ENCODE measurements at regions not wholly inside any gene's neighbourhood (a gene's known extent, or its start where the extent isn't known, plus 50 kb on each side); places are given as distances from the start of the nearest gene placed in this dataset.

DNA sequence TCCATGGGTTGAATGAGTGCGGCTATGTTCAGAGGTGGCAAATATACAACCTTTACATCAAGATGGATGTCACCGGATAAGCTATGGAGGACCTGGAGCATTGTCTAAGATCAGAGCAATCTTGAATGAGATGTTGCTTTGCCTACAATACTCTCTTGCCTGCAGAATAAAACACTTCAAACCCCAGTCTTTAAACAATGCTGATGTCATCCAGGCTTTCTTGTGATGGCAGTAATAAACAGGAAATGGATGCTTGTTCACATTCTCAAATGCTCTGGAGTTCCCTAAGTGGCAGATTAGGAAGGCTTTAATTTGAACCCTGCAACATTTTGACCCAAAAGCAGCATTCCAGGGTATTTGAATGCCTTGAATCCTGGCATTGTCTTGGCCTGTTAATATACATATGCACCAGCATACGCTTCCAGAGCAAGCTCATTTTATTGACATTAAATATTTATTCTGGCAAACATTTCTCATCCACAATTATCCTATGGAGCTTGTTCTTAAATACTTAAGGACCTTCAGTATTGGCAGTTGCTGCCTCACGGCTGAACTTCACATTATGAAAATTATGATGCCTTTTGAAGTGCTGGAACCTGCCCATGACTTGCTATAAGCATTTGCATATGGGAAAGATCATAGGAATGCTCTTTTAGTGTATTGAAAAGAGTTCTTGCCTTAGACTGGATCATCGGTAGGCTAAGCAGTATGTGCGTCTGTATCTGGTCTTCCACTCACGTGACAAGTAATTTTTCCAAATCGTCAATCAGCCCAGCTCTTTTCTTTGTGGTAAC is 422.7 kb downstream of the SIPA1L2 start:
- no peak overlapping the region for H3K4me3 ChIP-seq
- no peak overlapping the region for H3K27ac ChIP-seq
- TF ChIP-seq, protein P1, sequence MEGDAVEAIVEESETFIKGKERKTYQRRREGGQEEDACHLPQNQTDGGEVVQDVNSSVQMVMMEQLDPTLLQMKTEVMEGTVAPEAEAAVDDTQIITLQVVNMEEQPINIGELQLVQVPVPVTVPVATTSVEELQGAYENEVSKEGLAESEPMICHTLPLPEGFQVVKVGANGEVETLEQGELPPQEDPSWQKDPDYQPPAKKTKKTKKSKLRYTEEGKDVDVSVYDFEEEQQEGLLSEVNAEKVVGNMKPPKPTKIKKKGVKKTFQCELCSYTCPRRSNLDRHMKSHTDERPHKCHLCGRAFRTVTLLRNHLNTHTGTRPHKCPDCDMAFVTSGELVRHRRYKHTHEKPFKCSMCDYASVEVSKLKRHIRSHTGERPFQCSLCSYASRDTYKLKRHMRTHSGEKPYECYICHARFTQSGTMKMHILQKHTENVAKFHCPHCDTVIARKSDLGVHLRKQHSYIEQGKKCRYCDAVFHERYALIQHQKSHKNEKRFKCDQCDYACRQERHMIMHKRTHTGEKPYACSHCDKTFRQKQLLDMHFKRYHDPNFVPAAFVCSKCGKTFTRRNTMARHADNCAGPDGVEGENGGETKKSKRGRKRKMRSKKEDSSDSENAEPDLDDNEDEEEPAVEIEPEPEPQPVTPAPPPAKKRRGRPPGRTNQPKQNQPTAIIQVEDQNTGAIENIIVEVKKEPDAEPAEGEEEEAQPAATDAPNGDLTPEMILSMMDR (IDR thresholded peaks at IDR 0.05): no peak
- peak; percentile 11 for DNase-seq (ENCODE audit: low spot score)

DNA sequence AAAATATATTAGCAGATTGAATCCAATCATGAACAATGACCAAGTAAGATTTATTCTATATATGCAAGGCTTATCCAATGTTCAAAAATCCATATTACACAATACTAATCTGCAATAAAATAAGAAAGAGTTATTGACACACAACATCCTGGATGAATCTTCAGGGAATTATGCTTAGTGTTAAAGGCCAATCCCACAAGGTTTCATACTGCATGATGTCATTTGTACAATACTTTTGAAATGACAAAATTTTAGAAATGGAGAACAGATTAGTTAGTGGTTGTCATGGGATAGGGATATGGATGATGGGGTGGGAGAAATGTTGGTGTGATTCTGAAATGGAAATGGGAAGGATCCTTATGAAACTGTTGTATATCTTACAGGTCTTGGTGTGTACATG is 425.7 kb downstream of the SIPA1L2 start:
- H3K27ac ChIP-seq: no peak overlapping the region
- H3K4me3 ChIP-seq: no peak overlapping the region
- no peak for DNase-seq (ENCODE audit: low spot score)
- TF ChIP-seq, protein P1 (IDR thresholded peaks at IDR 0.05): no peak

DNA sequence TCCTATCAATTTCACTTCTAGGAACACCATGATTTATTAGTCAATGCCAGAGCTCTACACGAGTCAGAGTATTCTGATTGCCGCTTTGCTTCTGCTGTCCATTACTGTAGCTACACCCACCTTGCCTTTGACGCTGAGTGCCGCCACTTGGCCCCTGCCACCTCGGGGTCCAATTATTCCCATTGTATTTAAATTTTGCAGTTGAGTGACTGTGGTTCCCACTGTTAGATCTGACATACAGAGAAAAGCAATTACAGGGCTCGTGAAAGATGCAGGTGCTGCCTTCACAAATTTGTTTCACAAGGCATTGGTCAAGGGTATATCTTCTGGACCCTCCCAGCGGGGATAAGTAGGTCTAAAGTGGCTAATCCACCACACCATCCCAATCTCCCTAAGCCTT is 428.9 kb downstream of the SIPA1L2 start:
- Histone ChIP-seq H3K27ac (no peak overlapping the region), H3K4me3 (no peak overlapping the region)
- TF ChIP-seq, protein P1 (IDR thresholded peaks at IDR 0.05): no peak
- DNase-seq (ENCODE audit: low spot score): peak; percentile 16

DNA sequence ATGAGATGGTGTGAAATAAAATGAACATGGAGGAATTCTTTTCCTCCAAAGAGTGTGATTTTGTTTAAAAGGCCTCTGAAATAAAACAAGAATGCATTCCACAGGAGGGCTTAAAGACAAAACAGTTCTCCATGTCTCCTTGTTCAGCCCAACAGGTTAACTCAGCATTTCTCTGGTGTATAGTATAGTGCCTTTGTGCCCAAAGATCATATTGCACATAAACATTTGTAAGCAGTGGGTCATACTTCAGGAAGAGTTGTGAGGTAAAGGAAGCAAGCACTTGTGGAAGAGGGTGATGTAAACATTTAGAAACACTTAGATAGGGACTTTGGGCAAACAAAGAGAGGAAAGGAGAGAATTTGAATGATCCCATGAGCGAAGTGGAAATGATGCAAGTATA is 433.9 kb downstream of the SIPA1L2 start:
- Histone ChIP-seq H3K27ac (no peak overlapping the region), H3K4me3 (no peak overlapping the region)
- TF ChIP-seq, protein P1 (IDR thresholded peaks at IDR 0.05): no peak
- DNase-seq (ENCODE audit: low spot score): no peak

DNA sequence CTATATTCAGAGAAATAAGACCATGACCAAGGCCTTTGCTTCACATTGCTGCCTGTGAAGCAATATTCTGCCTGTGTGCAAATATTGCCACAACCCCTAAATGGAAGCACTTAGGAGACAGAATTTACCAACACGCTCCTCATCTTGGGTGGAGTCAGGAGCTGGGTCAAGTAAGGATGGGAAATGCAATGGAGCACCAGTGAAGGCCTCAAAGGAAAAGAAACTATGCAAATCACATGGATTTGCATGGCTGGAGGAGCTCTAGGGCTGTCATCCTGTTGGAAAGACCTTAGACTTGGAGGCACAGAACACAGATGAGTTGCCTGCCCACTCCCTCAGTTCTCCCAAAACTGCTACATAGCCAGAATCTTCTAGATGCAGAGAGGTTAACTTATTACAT is 435.5 kb downstream of the SIPA1L2 start:
- TF ChIP-seq, protein P1 (IDR thresholded peaks at IDR 0.05): no peak
- Histone ChIP-seq H3K4me3 (no peak overlapping the region), H3K27ac (no peak overlapping the region)
- DNase-seq (ENCODE audit: low spot score): no peak

DNA sequence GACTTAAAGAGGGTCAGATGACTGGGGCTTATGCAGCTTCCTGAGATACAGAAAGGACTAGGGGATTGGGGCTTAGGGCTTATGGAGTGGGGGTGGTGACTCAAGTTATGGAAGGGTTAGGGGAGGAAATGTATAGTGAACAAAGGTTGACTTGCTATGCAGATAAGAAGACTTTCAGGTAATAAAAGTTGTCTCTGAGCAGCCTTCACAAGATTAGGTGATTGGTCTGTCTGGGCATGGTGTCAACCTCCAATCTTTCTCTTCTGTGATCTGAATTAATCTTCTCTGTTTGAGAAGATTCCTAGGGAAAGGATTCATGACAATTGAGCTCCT is 436.5 kb downstream of the SIPA1L2 start:
- TF ChIP-seq, protein P1 (IDR thresholded peaks at IDR 0.05): no peak
- H3K4me3 ChIP-seq: no peak overlapping the region
- no peak for DNase-seq (ENCODE audit: low spot score)

DNA sequence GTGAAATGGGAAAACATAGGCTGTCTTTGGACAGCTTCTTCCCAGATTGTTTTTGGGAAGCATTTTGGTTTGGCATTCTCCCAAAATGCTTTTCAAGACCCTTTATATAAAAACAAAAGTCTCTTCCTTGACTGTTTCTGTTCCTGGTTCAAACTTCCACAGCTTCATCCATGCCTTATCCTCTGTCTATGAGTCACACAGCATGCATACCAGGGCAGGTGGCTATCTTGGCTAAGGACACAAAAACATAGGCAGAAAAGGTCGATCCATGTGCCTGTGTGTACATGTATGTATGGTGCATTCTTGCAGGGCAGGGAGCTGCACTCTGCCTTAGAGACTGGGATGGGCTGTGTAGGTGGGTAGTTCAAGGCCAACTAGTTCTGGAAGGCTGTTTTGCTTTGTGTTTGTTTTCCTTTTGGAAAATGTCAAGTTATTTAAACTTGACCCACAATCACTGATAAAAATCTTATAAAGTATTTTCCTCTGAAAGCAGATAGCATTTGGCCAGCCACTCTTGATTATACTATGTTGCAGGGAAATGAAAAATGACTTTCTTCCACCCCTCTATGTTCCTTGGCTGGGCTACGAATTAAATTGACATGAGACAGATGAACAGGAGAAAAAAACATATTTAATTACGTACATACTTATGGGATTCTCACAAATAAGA is 437.0 kb downstream of the SIPA1L2 start:
- Histone ChIP-seq H3K27ac (no peak overlapping the region), H3K4me3 (no peak overlapping the region)
- DNase-seq (ENCODE audit: low spot score): peak; percentile 14
- TF ChIP-seq, protein P1 (IDR thresholded peaks at IDR 0.05): no peak

More for the DNA sequence above, 436.5 kb downstream of the SIPA1L2 start:
- H3K27ac ChIP-seq: no peak overlapping the region
